ENCODE measurements at regions not wholly inside any gene's neighbourhood (a gene's known extent, or its start where the extent isn't known, plus 50 kb on each side); places are given as distances from the start of the nearest gene placed in this dataset.
A peak's percentile ranks its signal among the peaks of the same experiment; 100 is the strongest.

GRCh38 chr13:44116562-44117332 lies 237.0 kb downstream of the LACC1 start:
- Histone ChIP-seq H3K27me3 (no peaks in the 10 kb centered on the region), H3K27ac (peak overlapping the region in 1 of 4 donors; percentile 20), H3K4me1 (peaks cover 0 to 16% (median 0%) of the 10 kb centered on the region in 4 donors), H3K36me3 (no peaks in the 10 kb centered on the region), H3K9me3 (no peaks in the 10 kb centered on the region), H3K4me3 (no peak overlapping the region)
- DNase-seq: no peak
- TF ChIP-seq, protein P1, sequence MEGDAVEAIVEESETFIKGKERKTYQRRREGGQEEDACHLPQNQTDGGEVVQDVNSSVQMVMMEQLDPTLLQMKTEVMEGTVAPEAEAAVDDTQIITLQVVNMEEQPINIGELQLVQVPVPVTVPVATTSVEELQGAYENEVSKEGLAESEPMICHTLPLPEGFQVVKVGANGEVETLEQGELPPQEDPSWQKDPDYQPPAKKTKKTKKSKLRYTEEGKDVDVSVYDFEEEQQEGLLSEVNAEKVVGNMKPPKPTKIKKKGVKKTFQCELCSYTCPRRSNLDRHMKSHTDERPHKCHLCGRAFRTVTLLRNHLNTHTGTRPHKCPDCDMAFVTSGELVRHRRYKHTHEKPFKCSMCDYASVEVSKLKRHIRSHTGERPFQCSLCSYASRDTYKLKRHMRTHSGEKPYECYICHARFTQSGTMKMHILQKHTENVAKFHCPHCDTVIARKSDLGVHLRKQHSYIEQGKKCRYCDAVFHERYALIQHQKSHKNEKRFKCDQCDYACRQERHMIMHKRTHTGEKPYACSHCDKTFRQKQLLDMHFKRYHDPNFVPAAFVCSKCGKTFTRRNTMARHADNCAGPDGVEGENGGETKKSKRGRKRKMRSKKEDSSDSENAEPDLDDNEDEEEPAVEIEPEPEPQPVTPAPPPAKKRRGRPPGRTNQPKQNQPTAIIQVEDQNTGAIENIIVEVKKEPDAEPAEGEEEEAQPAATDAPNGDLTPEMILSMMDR (IDR thresholded peaks at IDR 0.05): peak in 1 of 6 experiments; percentile 4
- TF ChIP-seq POLR2A (IDR thresholded peaks at IDR 0.05): no peak

GRCh38 chr13:44117351-44117750 lies 237.6 kb downstream of the LACC1 start:
- no peak overlapping the region for H3K4me3 ChIP-seq
- no peaks in the 10 kb centered on the region for H3K27me3 ChIP-seq
- H3K27ac ChIP-seq: peak overlapping the region in 1 of 4 donors; percentile 20
- H3K36me3 ChIP-seq: no peaks in the 10 kb centered on the region
- H3K9me3 ChIP-seq: no peaks in the 10 kb centered on the region
- DNase-seq: no peak
- H3K4me1 ChIP-seq: peaks cover 0 to 16% (median 0%) of the 10 kb centered on the region in 4 donors
- TF ChIP-seq POLR2A (IDR thresholded peaks at IDR 0.05): no peak
- TF ChIP-seq, protein P1 (IDR thresholded peaks at IDR 0.05): no peak

- Histone ChIP-seq H3K27ac (peak overlapping the region in 1 of 4 donors; percentile 20), H3K4me3 (no peak overlapping the region), H3K27me3 (no peaks in the 10 kb centered on the region), H3K4me1 (peaks cover 0 to 16% (median 0%) of the 10 kb centered on the region in 4 donors), H3K36me3 (no peaks in the 10 kb centered on the region), H3K9me3 (no peaks in the 10 kb centered on the region)
- TF ChIP-seq POLR2A (IDR thresholded peaks at IDR 0.05): no peak
- TF ChIP-seq, protein P1 (IDR thresholded peaks at IDR 0.05): no peak
- DNase-seq: no peak
Observed at GRCh38 chr13:44117816-44118215, 238.1 kb downstream of the LACC1 start.

GRCh38 chr13:44118881-44119280 lies 239.2 kb downstream of the LACC1 start:
- H3K9me3 ChIP-seq: peaks cover 0 to 3% (median 0%) of the 10 kb centered on the region in 4 donors
- H3K4me1 ChIP-seq: peaks cover 0 to 16% (median 0%) of the 10 kb centered on the region in 4 donors
- H3K36me3 ChIP-seq: no peaks in the 10 kb centered on the region

DNA sequence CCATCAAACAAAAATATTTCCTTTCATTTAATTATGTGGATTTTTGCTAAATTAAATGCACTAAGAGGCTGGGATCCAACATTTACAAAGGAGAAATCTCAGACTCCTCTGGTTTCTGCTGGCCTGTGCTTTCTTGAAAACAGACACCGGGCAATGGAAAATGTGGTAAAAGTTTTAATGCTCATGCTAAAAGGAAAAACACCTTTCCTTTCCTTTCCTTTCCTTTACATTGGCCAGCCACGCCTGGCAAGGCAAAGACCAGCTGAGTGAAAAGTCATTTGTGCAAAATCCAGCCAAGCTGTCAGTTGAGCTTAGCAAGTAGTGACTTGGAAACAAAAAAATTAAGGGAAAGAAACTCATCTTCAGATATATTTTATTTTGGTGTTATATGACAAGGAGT lies 240.3 kb downstream of the LACC1 start:
- Histone ChIP-seq H3K9me3 (peaks cover 0 to 3% (median 0%) of the 10 kb centered on the region in 4 donors), H3K4me1 (peaks cover 0 to 16% (median 0%) of the 10 kb centered on the region in 4 donors), H3K27ac (no peak overlapping the region), H3K4me3 (no peak overlapping the region), H3K36me3 (no peaks in the 10 kb centered on the region), H3K27me3 (no peaks in the 10 kb centered on the region)
- no peak for TF ChIP-seq POLR2A (IDR thresholded peaks at IDR 0.05)
- TF ChIP-seq, protein P1 (IDR thresholded peaks at IDR 0.05): no peak
- DNase-seq: no peak

More at GRCh38 chr13:44118881-44119280, 239.2 kb downstream of the LACC1 start:
- Histone ChIP-seq H3K27ac (no peak overlapping the region), H3K4me3 (no peak overlapping the region), H3K27me3 (no peaks in the 10 kb centered on the region)
- DNase-seq: no peak
- no peak for TF ChIP-seq POLR2A (IDR thresholded peaks at IDR 0.05)
- TF ChIP-seq, protein P1 (IDR thresholded peaks at IDR 0.05): no peak
